DND-41 (cell line): ENCODE measurements at regions not wholly inside any gene's neighbourhood (a gene's known extent, or its start where the extent isn't known, plus 50 kb on each side); places are given as distances from the start of the nearest gene placed in this dataset.

ENCODE experiments used
- ATAC-seq: fragments of 200-7000 bp; cut with Tn5 transposase; 3 replicates; pipeline ENCODE4 v1.9.1; 2021; ENCODE audit warnings: low read depth; ENCODE audit not compliant: insufficient read depth
- DNase-seq: peaks from one replicate; pipeline ENCODE4 v3.0.0-alpha.2; 2020
- H2AFZ ChIP-seq: 2 replicates; pipeline ENCODE4 v1.6.0; 2012; ENCODE audit warnings: low read depth, low read length
- H3K27ac ChIP-seq: 2 replicates; pipeline ENCODE4 v1.5.1; 2012; ENCODE audit warnings: low read length, inconsistent platforms
- H3K27me3 ChIP-seq: fragments of 200-600 bp; sonication (generic); 2 replicates; pipeline ENCODE4 v1.6.0; 2012; ENCODE audit warnings: low read length, mild to moderate bottlenecking, inconsistent platforms; ENCODE audit not compliant: insufficient read depth, poor library complexity
- H3K36me3 ChIP-seq: 2 replicates; pipeline ENCODE4 v1.5.1; 2012; ENCODE audit warnings: low read length, inconsistent platforms; ENCODE audit not compliant: insufficient read depth
- H3K4me1 ChIP-seq: 2 replicates; pipeline ENCODE4 v1.5.1; 2012; ENCODE audit warnings: mild to moderate bottlenecking, low read length; ENCODE audit not compliant: insufficient read depth
- H3K4me2 ChIP-seq: 2 replicates; pipeline ENCODE4 v1.6.0; 2012; ENCODE audit warnings: mild to moderate bottlenecking, moderate library complexity, low read length, inconsistent platforms; ENCODE audit not compliant: insufficient read depth
- H3K4me3 ChIP-seq, 2 experiments: fragments of 200-600 bp in 1 of 2; shearing (Covaris generic) in 1 of 2; 2 replicates each; pipeline ENCODE4 v1.5.1; 2012 to 2016; ENCODE audit warnings: inconsistent platforms in 2 of 2, low read length in 2 of 2, mild to moderate bottlenecking in 2 of 2, low read depth in 1 of 2, moderate library complexity in 1 of 2
- H3K79me2 ChIP-seq: 2 replicates; pipeline ENCODE4 v1.6.0; 2012; ENCODE audit warnings: low read length, inconsistent platforms; ENCODE audit not compliant: insufficient read depth
- H3K9ac ChIP-seq: 2 replicates; pipeline ENCODE4 v1.6.0; 2012; ENCODE audit warnings: low read depth, mild to moderate bottlenecking, inconsistent platforms, low read length, moderate library complexity
- H3K9me3 ChIP-seq: 2 replicates; pipeline ENCODE4 v1.5.1; 2012; ENCODE audit warnings: low read length, moderate library complexity, mild to moderate bottlenecking, inconsistent platforms; ENCODE audit not compliant: insufficient read depth, severe bottlenecking
- H4K20me1 ChIP-seq: 2 replicates; pipeline ENCODE4 v1.6.0; 2012; ENCODE audit warnings: low read length; ENCODE audit not compliant: insufficient read depth
- EZH2 ChIP-seq: IDR thresholded peaks from 3 replicates; pipeline ENCODE4 v1.6.1; 2012; ENCODE audit warnings: borderline replicate concordance, low read depth, mild to moderate bottlenecking, moderate library complexity, low read length, inconsistent platforms; ENCODE audit not compliant: severe bottlenecking
- TF ChIP-seq, protein P1 (sequence below): IDR thresholded peaks from 2 replicates; pipeline ENCODE4 v1.5.1; 2012; ENCODE audit warnings: borderline replicate concordance, low read length, moderate library complexity, mild to moderate bottlenecking; ENCODE audit not compliant: poor library complexity, severe bottlenecking; ENCODE audit errors: extremely low read depth

GRCh38 chr13:73924607-73925006 lies 209.6 kb downstream of the KLF12 start:
- Histone ChIP-seq H3K4me3 (no peak overlapping the region), H2AFZ (no peak overlapping the region), H3K36me3 (peaks cover 9% of the 10 kb centered on the region; the same call in 1 of the 2 replicates), H3K27me3 (no peaks in the 10 kb centered on the region), H3K9ac (no peak overlapping the region), H3K9me3 (no peaks in the 10 kb centered on the region), H3K4me2 (no peak overlapping the region), H3K4me1 (no peaks in the 10 kb centered on the region), H3K27ac (no peak overlapping the region), H4K20me1 (peaks cover 23% of the 10 kb centered on the region), H3K79me2 (peaks cover 74% of the 10 kb centered on the region)
- ATAC-seq: no peak
- TF ChIP-seq EZH2: no peak
- TF ChIP-seq, protein P1, sequence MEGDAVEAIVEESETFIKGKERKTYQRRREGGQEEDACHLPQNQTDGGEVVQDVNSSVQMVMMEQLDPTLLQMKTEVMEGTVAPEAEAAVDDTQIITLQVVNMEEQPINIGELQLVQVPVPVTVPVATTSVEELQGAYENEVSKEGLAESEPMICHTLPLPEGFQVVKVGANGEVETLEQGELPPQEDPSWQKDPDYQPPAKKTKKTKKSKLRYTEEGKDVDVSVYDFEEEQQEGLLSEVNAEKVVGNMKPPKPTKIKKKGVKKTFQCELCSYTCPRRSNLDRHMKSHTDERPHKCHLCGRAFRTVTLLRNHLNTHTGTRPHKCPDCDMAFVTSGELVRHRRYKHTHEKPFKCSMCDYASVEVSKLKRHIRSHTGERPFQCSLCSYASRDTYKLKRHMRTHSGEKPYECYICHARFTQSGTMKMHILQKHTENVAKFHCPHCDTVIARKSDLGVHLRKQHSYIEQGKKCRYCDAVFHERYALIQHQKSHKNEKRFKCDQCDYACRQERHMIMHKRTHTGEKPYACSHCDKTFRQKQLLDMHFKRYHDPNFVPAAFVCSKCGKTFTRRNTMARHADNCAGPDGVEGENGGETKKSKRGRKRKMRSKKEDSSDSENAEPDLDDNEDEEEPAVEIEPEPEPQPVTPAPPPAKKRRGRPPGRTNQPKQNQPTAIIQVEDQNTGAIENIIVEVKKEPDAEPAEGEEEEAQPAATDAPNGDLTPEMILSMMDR: no peak
- DNase-seq: no peak

- DNase-seq (no peak), ATAC-seq (no peak)
- Histone ChIP-seq H3K27me3 (no peaks in the 10 kb centered on the region), H4K20me1 (peaks cover 25% of the 10 kb centered on the region), H3K4me3 (no peak overlapping the region), H3K4me2 (no peak overlapping the region), H3K27ac (no peak overlapping the region), H3K9ac (no peak overlapping the region), H3K36me3 (peaks cover 5% of the 10 kb centered on the region; the same call in 1 of the 2 replicates), H3K79me2 (peaks cover 76% of the 10 kb centered on the region), H3K4me1 (no peaks in the 10 kb centered on the region), H3K9me3 (no peaks in the 10 kb centered on the region), H2AFZ (no peak overlapping the region)
- TF ChIP-seq, protein P1: no peak
- TF ChIP-seq EZH2: no peak
These were observed 211.5 kb downstream of the KLF12 start for GRCh38 chr13:73922493-73923393.

DNA sequence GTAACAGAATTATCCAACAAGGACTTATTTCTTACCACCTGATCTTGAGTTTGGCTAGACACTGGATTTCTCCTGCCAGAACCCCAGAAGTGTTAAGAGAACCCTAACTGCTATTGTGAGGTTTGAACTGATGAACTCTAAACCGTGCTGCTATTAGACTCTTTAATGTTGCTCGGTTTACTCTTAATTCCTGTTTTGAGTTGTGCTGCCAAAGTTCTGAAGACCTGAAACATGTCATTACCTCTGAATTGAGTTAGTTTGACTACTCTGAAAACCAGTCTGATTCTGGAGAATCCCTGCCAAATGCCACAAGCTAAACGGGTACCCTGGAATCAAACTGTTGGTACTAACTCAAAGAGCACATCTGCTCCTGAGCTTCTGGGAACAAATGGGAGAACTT lies 215.5 kb downstream of the KLF12 start:
- Histone ChIP-seq H3K36me3 (no peaks in the 10 kb centered on the region), H3K9ac (no peak overlapping the region), H3K4me1 (peaks cover 4% of the 10 kb centered on the region; the same call in 1 of the 2 replicates), H4K20me1 (peaks cover 25% of the 10 kb centered on the region), H3K27me3 (no peaks in the 10 kb centered on the region), H3K9me3 (no peaks in the 10 kb centered on the region), H3K4me2 (no peak overlapping the region), H3K79me2 (peaks cover 78% of the 10 kb centered on the region), H2AFZ (no peak overlapping the region), H3K27ac (no peak overlapping the region; the same call in 1 of the 2 replicates), H3K4me3 (no peak overlapping the region)
- ATAC-seq: no peak
- DNase-seq: no peak
- TF ChIP-seq, protein P1: no peak
- no peak for TF ChIP-seq EZH2
